CD4-positive, alpha-beta memory T cell (primary cell): ENCODE measurements at regions not wholly inside any gene's neighbourhood (a gene's known extent, or its start where the extent isn't known, plus 50 kb on each side); places are given as distances from the start of the nearest gene placed in this dataset.

ENCODE experiments used
- CTCF ChIA-PET: fragments of 350-600 bp; sonication (Branson Sonifier 250); formaldehyde crosslinking; loops from one replicate; lab custom pipeline; 2021; ENCODE audit warnings: inconsistent platforms; ENCODE audit not compliant: partially characterized antibody; lab: Charles Lee
- POLR2A ChIA-PET: fragments of 350-600 bp; sonication (Branson Sonifier 250); formaldehyde crosslinking; loops from one replicate; lab custom pipeline; 2021; ENCODE audit not compliant: partially characterized antibody; lab: Charles Lee
- DNase-seq, 5 donors: peaks; one replicate each; pipeline versions ENCODE4 v3.0.0 to v3.0.0-alpha.2; 2020 to 2022; ENCODE audit warnings: mixed read lengths in 1 of 5
- H3K27ac ChIP-seq: one replicate; pipeline ENCODE4 v1.7.0; 2013; ENCODE audit warnings: low read depth, low read length
- H3K27me3 ChIP-seq: 2 replicates; pipeline ENCODE4 v1.7.0; 2013; ENCODE audit warnings: mild to moderate bottlenecking, low read length, moderate library complexity; ENCODE audit not compliant: insufficient read depth
- H3K36me3 ChIP-seq: 2 replicates; pipeline ENCODE4 v1.7.0; 2013; ENCODE audit warnings: mild to moderate bottlenecking, low read length, moderate library complexity; ENCODE audit not compliant: insufficient read depth
- H3K4me1 ChIP-seq: 2 replicates; pipeline ENCODE4 v1.7.0; 2013; ENCODE audit warnings: mild to moderate bottlenecking, low read length, moderate library complexity; ENCODE audit not compliant: insufficient read depth
- H3K4me3 ChIP-seq, 2 donors: one replicate each; pipeline ENCODE4 v1.7.0; 2013; ENCODE audit warnings: low read length in 2 of 2, mild to moderate bottlenecking in 1 of 2
- H3K9me3 ChIP-seq, 2 donors: one replicate each; pipeline ENCODE4 v1.7.0; 2013; ENCODE audit warnings: low read length in 2 of 2, control low read depth in 1 of 2; ENCODE audit not compliant: control insufficient read depth in 1 of 2
- H3K27ac Mint-ChIP-seq, 7 donors: one replicate each; pipeline ENCODE4 v1.8.0; 2020 to 2021; ENCODE audit warnings: mixed read lengths in 7 of 7, mild to moderate bottlenecking in 6 of 7, inconsistent platforms in 3 of 7, moderate library complexity in 3 of 7
- H3K27me3 Mint-ChIP-seq, 2 donors: one replicate each; pipeline ENCODE4 v1.8.0; 2020 to 2021; ENCODE audit warnings: mixed read lengths in 2 of 2
- H3K36me3 Mint-ChIP-seq, 2 donors: one replicate each; pipeline ENCODE4 v1.8.0; 2020 to 2021; ENCODE audit warnings: mixed read lengths in 2 of 2, inconsistent platforms in 1 of 2, mild to moderate bottlenecking in 1 of 2
- H3K4me1 Mint-ChIP-seq, 4 donors: one replicate each; pipeline ENCODE4 v1.8.0; 2020 to 2021; ENCODE audit warnings: mixed read lengths in 4 of 4, mild to moderate bottlenecking in 1 of 4
- H3K4me3 Mint-ChIP-seq, 8 donors: one replicate each; pipeline ENCODE4 v1.8.0; 2020 to 2021; ENCODE audit warnings: mixed read lengths in 8 of 8, mild to moderate bottlenecking in 7 of 8, moderate library complexity in 6 of 8, inconsistent platforms in 3 of 8
- H3K9me3 Mint-ChIP-seq, 8 donors: one replicate each; pipeline ENCODE4 v1.8.0; 2020 to 2021; ENCODE audit warnings: mixed read lengths in 8 of 8, mild to moderate bottlenecking in 5 of 8, inconsistent platforms in 3 of 8, moderate library complexity in 1 of 8
- intact Hi-C: fragments of 100-400 bp; cut with micrococcal nuclease; formaldehyde crosslinking; loops from one replicate; pipeline ENCODE4 v1.15.1; 2023

DNA sequence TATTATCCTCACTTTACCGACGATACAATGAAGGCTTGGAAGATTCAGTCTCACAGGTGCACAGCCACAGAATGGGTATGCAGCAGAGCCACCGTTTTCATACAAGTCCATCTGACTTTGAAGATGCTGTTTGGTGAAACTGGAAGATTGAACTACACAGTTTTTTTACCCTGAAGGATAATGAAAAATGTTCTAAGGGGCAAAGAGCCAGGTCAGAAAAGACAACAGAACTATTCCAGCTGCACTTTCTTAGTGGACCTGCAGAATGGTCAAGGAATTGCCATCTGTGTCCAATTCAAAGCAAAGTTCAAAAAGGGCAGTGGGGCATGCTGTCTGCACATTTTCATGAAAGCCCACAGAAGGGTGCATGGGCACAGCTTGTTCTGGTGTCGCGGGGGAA lies 127.6 kb upstream of the PDZRN3 start:
- DNase-seq, result no peak
- Histone ChIP-seq H3K9me3 (no peaks in the 10 kb centered on the region), H3K4me1 (no peaks in the 10 kb centered on the region), H3K27me3 (no peaks in the 10 kb centered on the region), H3K36me3 (no peaks in the 10 kb centered on the region), H3K27ac (no peak overlapping the region), H3K4me3 (no peak overlapping the region)
- Mint-ChIP-seq H3K4me1 (no peaks in the 10 kb centered on the region), H3K4me3 (no peak overlapping the region), H3K27me3 (no peaks in the 10 kb centered on the region), H3K27ac (no peak overlapping the region), H3K36me3 (no peaks in the 10 kb centered on the region), H3K9me3 (peaks cover 0 to 7% (median 3%) of the 10 kb centered on the region in 8 donors)
- CTCF ChIA-PET, result no interaction called here
- POLR2A ChIA-PET, result no interaction called here
- intact Hi-C loops, result no loop called here

DNA sequence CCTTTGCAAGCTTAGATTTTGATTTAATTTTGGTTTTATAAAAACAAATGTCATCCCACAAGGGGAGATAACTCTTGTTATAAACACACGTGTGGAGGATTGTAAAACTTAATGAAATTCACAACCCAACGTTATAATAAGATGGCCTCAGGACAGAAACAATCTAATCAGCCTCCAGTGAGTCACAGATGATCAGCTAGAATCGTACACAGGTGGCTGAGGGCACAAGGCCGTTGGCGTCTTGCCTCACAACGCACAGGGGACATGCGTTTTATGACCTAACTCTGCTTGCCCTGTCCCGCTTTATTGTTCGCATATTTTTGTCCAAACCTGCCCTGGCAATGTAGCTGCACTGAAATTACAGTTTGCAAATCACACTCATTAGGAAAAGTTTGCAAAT lies 121.9 kb upstream of the PDZRN3 start:
- Histone ChIP-seq H3K4me3 (no peak overlapping the region), H3K27me3 (no peaks in the 10 kb centered on the region), H3K4me1 (no peaks in the 10 kb centered on the region), H3K27ac (no peak overlapping the region), H3K36me3 (no peaks in the 10 kb centered on the region), H3K9me3 (no peaks in the 10 kb centered on the region)
- POLR2A ChIA-PET, result no interaction called here
- Mint-ChIP-seq H3K27me3 (no peaks in the 10 kb centered on the region), H3K27ac (no peak overlapping the region), H3K36me3 (no peaks in the 10 kb centered on the region), H3K4me3 (no peak overlapping the region), H3K9me3 (peaks cover 0 to 4% (median 3%) of the 10 kb centered on the region in 8 donors), H3K4me1 (no peaks in the 10 kb centered on the region)
- CTCF ChIA-PET, result no interaction called here
- intact Hi-C loops, result no loop called here
- DNase-seq, result no peak

DNA sequence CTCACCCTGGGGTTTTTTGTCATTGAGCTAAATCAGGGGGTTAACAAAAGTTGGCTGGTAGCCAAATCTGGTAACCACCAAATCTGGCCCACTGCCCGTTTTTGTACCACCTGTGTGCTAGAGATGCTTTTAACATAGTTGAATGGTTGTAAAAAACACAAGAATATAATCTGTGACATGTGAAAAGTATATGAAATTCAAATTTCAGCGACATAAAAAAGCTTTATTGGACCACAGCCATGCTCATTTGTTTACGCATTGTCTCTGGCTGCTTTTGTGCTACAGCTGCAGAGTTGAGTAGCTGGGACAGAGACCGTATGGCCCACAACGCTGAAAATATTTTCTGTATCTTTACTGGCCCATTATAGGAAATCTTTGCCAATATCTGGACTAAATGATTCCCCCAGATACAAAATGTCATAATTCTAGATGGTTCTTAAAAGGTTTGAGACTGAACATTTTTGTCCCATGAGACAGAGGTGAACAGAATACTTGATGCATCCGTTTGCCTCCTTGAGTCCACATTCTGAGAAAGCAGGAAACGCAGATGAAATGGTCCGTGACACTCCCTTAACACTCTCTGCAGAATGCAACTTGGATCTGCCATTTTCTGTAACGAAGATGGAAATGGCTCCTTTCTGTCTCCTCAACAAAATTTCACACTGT lies 120.9 kb upstream of the PDZRN3 start:
- Histone ChIP-seq H3K36me3 (no peaks in the 10 kb centered on the region), H3K9me3 (no peaks in the 10 kb centered on the region), H3K4me1 (no peaks in the 10 kb centered on the region), H3K27ac (no peak overlapping the region), H3K27me3 (no peaks in the 10 kb centered on the region), H3K4me3 (no peak overlapping the region)
- Mint-ChIP-seq H3K4me3 (no peak overlapping the region), H3K4me1 (no peaks in the 10 kb centered on the region), H3K27me3 (no peaks in the 10 kb centered on the region), H3K27ac (no peak overlapping the region), H3K36me3 (no peaks in the 10 kb centered on the region), H3K9me3 (peaks cover 0 to 6% (median 3%) of the 10 kb centered on the region in 8 donors)
- POLR2A ChIA-PET, result no interaction called here
- intact Hi-C loops, result no loop called here
- CTCF ChIA-PET, result no interaction called here
- DNase-seq, result no peak

DNA sequence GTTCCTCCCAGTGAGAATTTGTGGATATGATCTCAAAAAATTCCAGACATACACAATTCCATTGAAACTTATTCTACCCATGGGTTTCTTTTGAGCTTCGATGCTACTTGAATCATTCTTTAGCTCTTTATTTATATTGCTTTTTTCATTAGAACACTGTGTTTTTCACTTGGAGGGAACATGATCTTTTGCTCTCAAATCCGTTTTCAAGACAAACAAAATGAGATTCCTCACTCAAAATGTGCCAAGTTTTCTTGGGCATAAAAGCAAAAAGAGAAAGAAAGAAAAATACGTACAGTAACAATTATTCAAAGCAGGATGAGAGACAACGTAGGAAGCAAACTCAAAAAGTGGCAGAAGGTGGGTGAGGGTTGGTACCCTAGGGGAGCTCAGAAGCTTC lies 118.8 kb upstream of the PDZRN3 start:
- no peaks in the 10 kb centered on the region for H3K36me3 ChIP-seq
- Mint-ChIP-seq H3K4me3 (no peak overlapping the region), H3K9me3 (peaks cover 0 to 8% (median 3%) of the 10 kb centered on the region in 8 donors), H3K36me3 (no peaks in the 10 kb centered on the region), H3K27ac (no peak overlapping the region), H3K27me3 (no peaks in the 10 kb centered on the region), H3K4me1 (no peaks in the 10 kb centered on the region)
- ChIA-PET CTCF (no interaction called here), POLR2A (no interaction called here)
- no peak for DNase-seq
- intact Hi-C loops, result no loop called here
- no peak overlapping the region for H3K4me3 ChIP-seq
- H3K27ac ChIP-seq, result no peak overlapping the region
- H3K9me3 ChIP-seq, result no peaks in the 10 kb centered on the region
- no peaks in the 10 kb centered on the region for H3K27me3 ChIP-seq
- no peaks in the 10 kb centered on the region for H3K4me1 ChIP-seq

DNA sequence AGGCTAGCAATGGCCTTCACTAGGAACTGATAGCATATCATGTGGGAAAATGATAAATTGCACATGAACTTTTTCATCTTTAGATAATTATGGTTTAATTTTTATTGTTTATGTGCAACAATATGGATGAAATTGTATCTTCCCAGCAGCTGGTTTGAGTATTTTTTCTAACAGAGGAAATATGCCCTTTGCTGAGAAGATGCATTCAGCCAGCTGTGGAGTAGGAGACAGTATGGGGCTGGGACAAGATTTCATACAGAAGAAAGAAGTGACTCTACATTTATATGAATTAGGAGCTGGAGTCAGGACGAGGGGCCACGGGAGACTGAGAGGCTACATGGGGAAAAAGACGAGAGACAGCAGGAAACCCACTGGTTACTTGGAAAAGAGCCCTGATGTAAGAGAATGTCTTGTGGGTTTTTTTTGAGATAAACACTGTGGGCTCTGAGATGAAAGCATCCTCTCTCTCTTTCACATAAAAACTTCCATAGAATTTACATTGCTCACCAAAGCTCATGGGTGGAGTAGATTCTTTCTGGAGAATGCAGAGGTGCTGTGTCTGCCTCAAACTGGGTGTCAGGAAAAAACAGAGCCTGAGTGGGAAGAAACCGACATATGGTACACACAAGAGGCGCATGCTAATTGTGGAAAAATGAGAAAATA lies 115.2 kb upstream of the PDZRN3 start:
- Histone ChIP-seq H3K9me3 (no peaks in the 10 kb centered on the region), H3K4me3 (no peak overlapping the region), H3K27me3 (no peaks in the 10 kb centered on the region), H3K36me3 (no peaks in the 10 kb centered on the region), H3K27ac (no peak overlapping the region), H3K4me1 (no peaks in the 10 kb centered on the region)
- no peak for DNase-seq
- Mint-ChIP-seq H3K27me3 (no peaks in the 10 kb centered on the region), H3K36me3 (no peaks in the 10 kb centered on the region), H3K4me3 (no peak overlapping the region), H3K9me3 (peaks cover 0 to 10% (median 5%) of the 10 kb centered on the region in 8 donors), H3K4me1 (no peaks in the 10 kb centered on the region), H3K27ac (no peak overlapping the region)
- POLR2A ChIA-PET, result no interaction called here
- intact Hi-C loops, result loop anchor here (10.0 kb wide), 1 partner anchor 255 kb away; no protein-coding TSS in a partner anchor
- CTCF ChIA-PET, result no interaction called here

DNA sequence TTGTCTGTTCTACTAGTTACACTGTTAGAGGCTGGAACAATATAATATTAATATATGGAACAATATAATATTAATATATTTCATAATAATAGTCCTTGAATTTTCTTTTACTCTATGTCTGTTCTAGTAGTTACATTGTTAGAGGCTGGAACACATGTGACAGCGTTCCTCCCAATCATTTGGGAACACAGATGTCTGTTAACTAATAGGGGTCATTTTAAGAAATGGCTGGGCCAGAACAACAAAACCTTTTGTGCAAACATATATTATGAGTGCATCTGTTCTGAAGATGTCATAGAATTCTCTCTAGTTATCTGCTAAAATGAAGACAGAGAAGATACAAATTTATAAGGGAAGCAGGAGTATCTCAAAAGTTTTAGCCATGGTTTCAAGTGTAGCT lies 114.0 kb upstream of the PDZRN3 start:
- no peaks in the 10 kb centered on the region for H3K4me1 ChIP-seq
- H3K9me3 Mint-ChIP-seq, result peaks cover 0 to 8% (median 4%) of the 10 kb centered on the region in 8 donors
- H3K9me3 ChIP-seq, result no peaks in the 10 kb centered on the region
- no peaks in the 10 kb centered on the region for H3K36me3 ChIP-seq
- no peaks in the 10 kb centered on the region for H3K27me3 Mint-ChIP-seq
- no peaks in the 10 kb centered on the region for H3K36me3 Mint-ChIP-seq
- intact Hi-C loops, result loop anchor here (10.0 kb wide), 1 partner anchor 254 kb away; no protein-coding TSS in a partner anchor
- H3K4me3 ChIP-seq, result no peak overlapping the region
- no peaks in the 10 kb centered on the region for H3K27me3 ChIP-seq
- H3K4me1 Mint-ChIP-seq, result no peaks in the 10 kb centered on the region
- no peak overlapping the region for H3K27ac ChIP-seq
- no peak overlapping the region for H3K27ac Mint-ChIP-seq
- CTCF ChIA-PET, result no interaction called here
- no peak for DNase-seq
- H3K4me3 Mint-ChIP-seq, result no peak overlapping the region
- POLR2A ChIA-PET, result no interaction called here

DNA sequence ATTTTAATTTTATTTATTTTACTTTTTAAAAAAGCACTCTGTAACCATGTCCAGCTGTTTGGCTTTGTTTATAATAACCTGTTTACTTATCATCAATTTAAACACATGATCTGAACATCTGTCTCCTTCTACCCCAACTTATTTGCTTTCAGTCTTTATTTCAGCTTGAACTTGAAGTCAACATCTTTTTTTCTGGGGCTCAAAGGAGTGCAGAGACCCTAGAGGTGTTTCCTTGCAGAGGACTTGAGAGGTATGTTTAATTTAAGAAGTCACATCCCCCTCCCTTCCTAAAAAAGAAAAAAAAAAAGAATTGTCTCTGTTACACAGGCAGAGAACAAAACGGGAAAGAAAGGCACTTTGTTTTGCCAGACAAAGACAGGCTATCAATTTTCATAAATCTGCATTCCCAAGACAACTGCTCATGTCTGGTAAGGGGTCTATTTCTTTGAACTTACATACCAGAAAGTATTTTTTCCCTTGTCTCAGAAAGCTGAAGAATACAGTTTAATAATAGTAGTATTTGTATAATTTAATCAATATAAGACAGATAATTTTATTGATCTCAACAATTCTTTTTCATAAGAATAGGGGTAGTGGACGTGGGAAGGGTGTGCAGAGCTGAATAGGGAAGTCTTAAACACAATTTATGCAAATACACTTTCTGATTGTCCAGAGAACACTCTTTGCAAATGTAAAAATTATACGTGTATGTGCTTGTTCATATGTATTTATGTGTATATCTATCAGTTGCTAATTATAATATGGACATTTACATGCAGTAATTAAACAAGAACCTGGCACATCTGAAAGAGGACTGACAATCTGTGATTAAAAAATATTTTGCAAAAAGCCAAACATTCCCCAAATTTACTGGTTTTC lies 109.7 kb upstream of the PDZRN3 start:
- Mint-ChIP-seq H3K27ac (no peak overlapping the region), H3K4me1 (no peaks in the 10 kb centered on the region), H3K9me3 (peaks cover 0 to 9% (median 5%) of the 10 kb centered on the region in 8 donors), H3K4me3 (no peak overlapping the region), H3K36me3 (no peaks in the 10 kb centered on the region), H3K27me3 (no peaks in the 10 kb centered on the region)
- Histone ChIP-seq H3K27ac (no peak overlapping the region), H3K4me3 (no peak overlapping the region), H3K4me1 (no peaks in the 10 kb centered on the region), H3K27me3 (no peaks in the 10 kb centered on the region), H3K36me3 (no peaks in the 10 kb centered on the region), H3K9me3 (no peaks in the 10 kb centered on the region)
- no peak for DNase-seq
- ChIA-PET CTCF (no interaction called here), POLR2A (no interaction called here)
- intact Hi-C loops, result loop anchor here (10.0 kb wide), 1 partner anchor 250 kb away; no protein-coding TSS in a partner anchor
